Hepatocyte (in vitro differentiated cells): ENCODE measurements at regions not wholly inside any gene's neighbourhood (a gene's known extent, or its start where the extent isn't known, plus 50 kb on each side); places are given as distances from the start of the nearest gene placed in this dataset.
"Not testable (repeated sequence)": the region's sequence is repeated elsewhere in the genome, so short reads cannot be mapped to it uniquely, and the experiment has no call there.

Experiments used
- EZH2phosphoT487 ChIP-seq: fragments of 200-600 bp; sonication (generic); IDR thresholded peaks from one replicate; pipeline ENCODE4 v1.6.1; 2018; ENCODE audit warnings: antibody characterized with exemption, mild to moderate bottlenecking, low read depth, moderate library complexity; ENCODE audit not compliant: unreplicated experiment, severe bottlenecking
- TF ChIP-seq, protein P1 (sequence below): fragments of 200-600 bp; sonication (generic); IDR thresholded peaks from 2 replicates; pipeline ENCODE4 v1.5.1; 2016; ENCODE audit warnings: antibody characterized with exemption, mild to moderate bottlenecking; ENCODE audit not compliant: poor library complexity

DNA sequence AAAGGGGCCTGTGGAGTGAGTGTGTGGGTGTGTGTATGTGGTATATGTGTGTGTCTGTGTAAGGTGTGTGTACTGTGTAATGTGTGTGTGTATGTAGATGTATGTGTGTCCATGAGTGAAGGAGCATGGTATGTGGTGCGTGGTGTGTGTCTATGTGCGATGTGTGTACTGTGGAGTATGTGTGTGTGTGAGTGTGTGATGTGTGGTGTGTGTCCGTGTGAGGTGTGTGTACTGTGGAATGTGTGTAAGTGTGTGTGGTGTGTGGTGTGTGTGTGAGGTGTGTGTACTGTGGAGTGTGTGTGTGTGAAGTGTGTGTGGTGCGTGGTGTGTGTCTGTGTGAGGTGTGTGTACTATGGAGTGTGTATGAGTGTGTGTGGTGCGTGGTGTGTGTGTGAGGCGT, 83.1 kb upstream of the PRR5 start:
- TF ChIP-seq, protein P1, sequence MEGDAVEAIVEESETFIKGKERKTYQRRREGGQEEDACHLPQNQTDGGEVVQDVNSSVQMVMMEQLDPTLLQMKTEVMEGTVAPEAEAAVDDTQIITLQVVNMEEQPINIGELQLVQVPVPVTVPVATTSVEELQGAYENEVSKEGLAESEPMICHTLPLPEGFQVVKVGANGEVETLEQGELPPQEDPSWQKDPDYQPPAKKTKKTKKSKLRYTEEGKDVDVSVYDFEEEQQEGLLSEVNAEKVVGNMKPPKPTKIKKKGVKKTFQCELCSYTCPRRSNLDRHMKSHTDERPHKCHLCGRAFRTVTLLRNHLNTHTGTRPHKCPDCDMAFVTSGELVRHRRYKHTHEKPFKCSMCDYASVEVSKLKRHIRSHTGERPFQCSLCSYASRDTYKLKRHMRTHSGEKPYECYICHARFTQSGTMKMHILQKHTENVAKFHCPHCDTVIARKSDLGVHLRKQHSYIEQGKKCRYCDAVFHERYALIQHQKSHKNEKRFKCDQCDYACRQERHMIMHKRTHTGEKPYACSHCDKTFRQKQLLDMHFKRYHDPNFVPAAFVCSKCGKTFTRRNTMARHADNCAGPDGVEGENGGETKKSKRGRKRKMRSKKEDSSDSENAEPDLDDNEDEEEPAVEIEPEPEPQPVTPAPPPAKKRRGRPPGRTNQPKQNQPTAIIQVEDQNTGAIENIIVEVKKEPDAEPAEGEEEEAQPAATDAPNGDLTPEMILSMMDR: not testable (repeated sequence)
- not testable (repeated sequence) for TF ChIP-seq EZH2phosphoT487
